ENCODE measurements at regions not wholly inside any gene's neighbourhood (a gene's known extent, or its start where the extent isn't known, plus 50 kb on each side); places are given as distances from the start of the nearest gene placed in this dataset.
"Not testable (repeated sequence)": the region's sequence is repeated elsewhere in the genome, so short reads cannot be mapped to it uniquely, and the experiment has no call there.

DNA sequence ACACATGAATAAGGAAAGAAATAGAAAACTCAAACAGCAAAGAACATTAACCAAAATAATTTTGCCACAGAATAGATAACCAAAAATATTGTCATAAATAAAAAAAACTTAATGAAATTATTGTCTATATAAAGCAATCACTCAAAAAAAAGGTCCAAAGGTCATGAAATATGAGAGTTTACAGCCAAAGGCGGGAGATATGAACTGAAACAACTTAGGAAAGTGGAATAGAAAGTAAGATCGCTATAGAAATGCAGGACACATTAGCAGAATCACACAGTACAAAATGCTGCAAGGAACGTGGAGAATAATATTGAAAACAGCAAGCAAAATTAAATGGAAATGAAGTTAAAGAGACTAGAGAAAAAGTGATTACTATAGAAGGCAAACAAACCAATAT is 375.0 kb upstream of the ARHGEF26 start:
- no peak for DNase-seq (ENCODE audit: low spot score)

DNA sequence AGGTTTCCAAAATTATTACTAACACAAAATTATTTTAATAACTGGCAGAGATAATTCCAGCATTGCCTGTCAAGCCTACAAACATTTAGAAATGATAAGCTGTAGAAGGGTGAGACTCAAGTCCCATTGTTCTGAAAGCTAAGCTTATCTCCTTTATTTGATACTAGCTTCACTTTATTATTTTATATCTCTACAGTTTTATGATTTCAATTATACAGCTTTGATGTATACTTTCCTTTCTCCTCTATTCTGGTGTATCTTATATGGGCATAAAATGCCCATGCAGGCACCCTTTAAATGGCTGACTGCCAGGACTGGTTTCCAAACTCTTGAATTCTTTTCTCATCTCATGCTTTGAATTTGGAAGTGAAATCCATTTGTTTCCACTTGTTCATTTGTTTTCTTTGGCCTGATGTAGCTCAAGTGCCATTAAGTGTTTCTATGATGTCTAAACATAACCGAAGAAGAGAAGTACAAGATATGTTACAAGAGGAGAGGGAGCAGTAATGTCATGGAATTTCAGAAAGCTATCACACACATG is 372.1 kb upstream of the ARHGEF26 start:
- no peak for DNase-seq (ENCODE audit: low spot score)

DNA sequence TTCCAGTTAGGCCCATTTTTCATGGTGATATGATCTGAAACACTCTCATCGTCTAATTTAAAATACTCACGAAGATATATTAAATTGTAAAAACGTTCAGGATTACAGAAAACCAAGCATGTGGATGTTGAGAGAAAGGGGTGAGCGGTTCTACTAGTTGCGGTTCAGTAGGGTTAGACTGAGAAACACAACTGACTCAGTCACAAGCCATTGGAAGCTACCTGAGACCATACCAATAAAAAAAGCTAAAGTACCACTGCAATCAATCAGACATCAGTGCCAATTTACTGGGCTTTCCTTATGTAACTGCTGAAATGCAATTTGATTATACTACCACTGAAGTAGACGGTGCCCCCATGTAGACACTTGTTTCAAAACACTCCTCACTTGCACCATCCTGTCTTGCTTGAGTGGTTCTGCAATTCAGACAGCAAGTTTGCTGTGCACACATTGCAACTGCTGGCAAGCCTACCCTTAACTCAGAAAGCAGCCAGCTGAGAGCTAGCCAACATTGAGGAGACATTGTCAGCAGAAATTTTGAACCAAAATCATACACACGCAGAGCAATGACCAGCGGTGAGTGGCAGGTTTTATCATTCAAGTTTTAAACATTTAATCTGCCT is 368.7 kb upstream of the ARHGEF26 start:
- no peak for DNase-seq (ENCODE audit: low spot score)

DNA sequence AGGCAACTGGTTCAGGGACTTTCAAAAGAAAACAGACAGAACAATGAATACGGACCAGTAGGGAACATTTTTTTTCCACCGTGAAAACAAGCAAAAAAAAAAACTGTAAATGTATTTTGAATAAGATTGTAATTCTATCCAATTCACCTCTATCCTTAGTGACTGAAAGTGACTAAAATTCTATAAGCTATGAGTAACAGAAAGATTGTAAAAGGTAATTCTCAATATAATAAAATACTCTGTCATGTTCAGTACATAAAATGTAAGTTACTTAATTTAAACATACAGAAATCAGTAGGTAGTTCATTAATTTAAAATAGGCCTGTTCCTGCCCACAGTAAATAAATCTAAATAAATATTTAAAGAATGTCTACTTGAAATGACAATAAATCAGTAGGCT is 368.2 kb upstream of the ARHGEF26 start:
- no peak for DNase-seq (ENCODE audit: low spot score)

DNA sequence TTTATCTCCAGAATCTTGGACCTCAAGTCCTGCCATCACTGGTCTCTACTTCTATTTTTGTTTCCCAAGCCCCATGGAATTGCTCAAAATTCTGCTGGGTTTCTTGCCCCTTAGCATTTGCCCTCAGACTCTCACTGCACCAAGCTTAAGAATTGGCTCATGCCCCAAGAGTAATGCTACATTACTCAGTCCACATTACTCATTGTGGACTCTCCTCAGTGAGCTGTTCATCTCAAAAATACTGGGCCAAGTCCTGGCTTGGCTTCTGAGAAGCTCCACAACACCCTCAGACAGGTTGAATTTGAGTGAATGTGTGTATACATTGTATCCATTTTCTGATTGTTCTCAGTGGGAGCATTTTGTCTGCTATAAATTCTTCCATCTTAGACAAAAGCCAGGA is 364.4 kb upstream of the ARHGEF26 start:
- DNase-seq (ENCODE audit: low spot score) = no peak

DNA sequence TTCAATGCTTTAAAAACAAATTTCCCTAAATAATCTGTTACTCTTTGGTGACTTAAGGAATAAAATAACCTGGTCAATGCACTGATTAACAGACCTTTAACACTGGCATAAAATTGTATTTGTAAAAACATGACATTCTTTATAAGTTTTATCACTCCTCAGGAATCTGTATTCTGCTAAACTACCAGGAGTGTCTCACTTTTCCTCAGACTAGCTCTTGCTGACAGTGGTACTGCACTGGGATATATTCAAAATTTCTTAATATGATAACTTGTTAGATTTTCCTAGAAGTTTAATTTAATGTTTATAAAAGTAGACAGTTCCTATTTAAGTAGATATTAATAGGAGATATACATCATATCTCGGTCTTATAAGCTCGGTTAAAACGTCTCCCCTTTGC is 363.4 kb upstream of the ARHGEF26 start:
- DNase-seq (ENCODE audit: low spot score) = no peak

DNA sequence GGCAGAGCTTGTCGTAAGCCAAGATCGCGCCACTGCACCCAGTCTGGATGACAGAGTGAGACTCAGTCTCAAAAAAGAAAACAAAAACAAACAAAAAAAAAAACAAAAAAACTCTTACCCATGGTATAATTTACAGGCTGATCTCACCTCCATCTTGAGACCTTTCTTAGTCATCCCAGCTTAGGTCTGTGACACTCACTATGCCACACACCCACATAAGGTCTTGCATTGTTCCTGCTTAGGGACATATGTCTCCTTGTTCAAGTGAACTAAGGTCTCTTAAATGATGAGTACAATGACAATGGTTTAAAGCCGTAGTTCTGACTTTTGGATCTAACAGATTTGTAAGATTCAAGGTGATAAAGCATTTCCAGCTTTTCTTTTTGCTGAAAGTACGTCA is 360.2 kb upstream of the ARHGEF26 start:
- no peak for DNase-seq (ENCODE audit: low spot score)

DNA sequence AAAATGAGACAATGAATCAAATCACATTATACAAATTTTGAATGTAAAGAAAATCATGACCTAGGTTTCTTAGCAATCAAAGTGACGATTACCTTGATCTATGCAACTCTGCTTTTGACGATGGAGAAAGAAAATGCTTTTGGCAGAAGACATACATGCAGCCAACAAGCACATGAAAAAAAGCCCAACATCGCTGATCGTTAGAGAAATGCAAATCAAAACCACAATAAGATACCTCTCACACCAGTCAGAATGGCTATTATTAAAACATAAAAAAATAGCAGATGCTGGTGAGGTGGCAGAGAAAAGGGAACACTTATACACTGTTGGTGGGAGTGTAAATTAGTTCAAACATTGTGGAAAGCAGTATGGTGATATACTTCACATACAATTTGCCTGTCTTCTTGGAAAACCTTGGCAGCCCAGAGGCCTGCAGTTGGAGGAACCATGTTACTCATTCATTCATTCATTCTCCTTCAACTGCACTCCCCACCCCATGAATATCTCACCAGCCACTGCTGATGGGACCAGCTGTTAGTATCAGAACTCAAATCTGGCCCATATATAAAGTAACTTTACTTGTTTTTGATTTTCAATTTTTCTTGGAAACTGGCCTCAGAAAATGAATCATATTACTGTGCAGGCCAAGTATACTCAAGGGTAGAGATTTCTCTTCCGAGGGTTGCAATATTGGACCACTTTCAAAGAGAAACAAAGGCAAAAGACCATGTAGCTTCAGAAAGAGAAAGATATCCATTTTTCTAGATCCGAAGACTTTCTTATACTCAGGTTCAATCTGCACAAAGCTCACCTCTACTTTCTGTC is 358.6 kb upstream of the ARHGEF26 start:
- no peak for DNase-seq (ENCODE audit: low spot score)

DNA sequence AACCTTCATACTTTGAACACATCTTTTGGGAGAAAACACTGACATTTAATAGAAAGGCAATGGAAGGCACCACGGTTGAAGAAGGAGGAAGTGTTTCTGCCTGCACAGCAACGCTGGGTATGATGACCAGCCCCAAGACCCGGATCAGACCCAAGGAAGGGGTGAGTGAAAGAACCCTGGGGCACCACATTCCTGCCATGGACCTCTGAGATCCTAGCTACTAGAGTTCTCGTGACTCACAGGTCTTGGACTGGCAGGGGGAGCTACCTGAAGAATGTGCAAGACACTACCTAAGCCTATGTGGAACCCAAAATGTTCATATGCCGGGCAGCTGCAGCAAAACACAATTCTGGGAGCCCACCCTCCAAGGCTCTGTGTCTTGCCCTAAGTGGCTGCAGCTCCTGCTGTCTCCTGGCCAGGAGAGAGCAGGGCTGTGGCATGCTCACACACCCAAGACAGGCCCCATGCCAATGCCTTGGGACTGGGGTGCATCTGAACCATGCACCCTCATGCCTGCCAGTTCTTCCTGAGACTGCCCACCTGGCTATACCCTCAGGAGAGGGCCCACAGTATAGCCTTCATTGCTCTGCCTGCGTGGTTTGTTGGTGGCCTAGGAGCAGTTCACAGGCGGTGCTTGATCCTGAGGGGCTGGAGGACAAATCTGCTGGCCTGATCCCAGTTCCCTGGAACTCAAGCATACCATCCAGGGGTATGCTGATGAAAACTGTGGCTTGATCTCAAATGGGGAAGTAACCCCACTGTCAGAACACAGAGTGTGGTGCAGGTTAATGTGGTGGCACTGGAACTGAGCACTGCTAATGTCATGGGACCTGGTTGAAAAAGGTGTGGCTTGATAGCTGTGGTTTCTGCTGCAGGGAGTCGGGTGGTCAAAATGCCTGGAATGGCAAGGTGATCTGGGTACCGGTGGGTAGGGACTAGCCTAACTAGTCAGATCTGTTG is 353.3 kb upstream of the ARHGEF26 start:
- DNase-seq (ENCODE audit: low spot score) = no peak

DNA sequence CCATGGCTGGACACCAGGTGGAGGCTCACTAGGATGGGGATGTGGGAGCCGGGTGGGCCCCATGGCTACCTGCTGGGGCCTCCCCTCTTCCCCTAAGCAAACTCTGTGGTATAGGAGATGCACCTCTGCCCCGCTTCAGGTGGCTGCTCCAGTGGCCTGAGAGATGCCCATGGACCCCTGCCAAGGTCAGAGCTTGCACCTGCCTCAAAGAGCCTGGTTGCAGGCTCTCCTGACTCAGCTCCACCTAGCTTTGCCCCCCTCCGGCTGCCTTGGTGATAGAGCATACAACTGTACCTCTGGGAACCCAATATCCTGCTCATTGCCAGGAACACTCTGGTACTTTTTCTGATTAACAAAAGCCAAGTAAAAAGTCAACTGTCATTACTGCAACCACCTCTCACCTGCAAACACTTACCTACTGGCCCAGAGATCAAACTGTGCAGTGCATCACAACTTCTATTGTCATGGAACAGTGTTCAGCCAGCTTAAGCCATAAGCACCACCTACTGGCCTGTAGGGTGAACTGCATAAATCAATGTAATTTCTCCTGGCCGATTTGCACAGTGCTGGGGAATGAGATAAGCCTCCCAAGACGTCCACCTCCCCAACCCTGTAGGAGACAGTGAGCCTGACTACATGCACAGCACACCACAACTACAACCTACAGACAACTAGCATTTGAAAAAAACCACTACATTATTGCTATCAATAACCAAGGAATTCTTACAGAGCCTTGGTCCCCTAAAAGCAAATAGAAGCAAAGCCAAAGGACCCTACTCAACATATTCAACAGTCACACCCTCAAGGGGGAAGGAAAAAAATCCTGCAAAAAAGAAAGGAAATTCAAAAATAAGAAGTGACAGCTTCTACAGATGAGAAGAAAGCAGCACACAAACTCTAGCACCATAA is 352.4 kb upstream of the ARHGEF26 start:
- peak; percentile 40 for DNase-seq (ENCODE audit: low spot score)

DNA sequence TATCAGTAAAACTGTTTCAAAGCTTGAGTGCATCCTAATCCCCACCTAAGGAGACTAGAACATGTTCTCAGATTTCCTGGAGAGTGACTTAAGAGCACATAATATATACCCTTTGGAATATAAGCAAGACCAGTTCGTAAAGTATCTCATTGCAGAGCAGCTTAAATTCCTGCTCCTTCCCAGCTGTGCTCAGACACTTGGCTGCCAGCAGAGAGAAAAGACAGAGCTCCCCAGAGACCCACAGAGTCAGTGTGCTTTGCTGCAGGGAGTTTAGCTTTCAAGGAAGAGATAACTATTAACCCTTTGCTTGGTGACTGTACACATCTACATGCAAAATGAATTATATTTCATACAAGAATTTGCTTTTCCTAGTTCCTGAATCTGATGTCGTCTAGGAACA is 338.1 kb upstream of the ARHGEF26 start:
- DNase-seq (ENCODE audit: low spot score) = no peak

DNA sequence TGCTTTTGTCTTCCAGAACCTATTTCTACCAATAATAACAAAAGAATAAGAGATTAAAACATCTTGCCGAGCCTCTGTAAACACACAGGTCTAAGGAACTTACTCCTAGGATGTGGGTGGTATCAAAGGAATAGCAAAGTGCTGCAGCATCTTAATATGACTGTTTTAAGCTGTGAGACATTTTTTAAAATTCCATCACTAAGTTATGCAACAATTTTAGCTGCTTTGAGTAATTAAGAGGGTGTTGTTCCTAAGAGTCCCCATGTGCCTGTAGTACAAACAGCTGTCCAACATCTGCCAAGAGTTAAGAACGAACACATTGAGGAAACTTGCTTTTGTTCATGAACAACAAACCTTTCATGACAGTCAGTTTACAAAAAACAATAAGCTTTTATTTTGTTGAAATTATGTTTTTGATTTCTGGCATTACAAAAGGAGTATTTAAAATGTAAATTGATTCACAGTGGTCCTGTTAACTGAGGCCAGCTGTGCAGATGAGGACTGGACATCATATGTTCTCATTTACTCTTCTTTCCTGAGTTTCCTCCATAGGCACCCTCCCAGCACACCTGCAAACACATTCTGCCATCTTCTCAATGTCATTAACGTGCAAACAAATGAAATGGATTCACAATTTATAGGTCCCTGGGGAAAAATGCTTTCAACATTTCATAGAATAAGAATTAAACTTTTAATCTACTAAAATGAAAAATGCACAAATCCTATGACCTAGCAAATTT is 337.3 kb upstream of the ARHGEF26 start:
- DNase-seq (ENCODE audit: low spot score) = no peak

DNA sequence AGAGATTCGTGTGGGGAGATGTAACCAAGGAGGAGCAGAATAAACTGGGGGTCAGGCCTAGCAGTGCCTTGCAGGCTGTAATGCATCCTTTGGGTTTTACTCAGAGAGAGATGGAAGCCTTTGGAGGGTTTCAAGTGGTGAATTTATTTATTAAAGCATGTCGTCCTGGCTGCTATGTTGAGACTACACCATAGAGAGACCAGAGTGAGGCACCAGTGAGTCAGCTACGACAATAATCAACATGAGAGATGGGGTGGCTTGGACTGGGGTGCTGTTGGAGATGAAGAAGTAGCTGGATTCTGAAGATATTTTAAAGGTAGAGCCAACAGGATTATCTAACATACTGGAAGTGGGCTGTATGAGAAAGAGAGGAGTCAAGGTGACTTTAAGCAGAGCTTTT is 335.3 kb upstream of the ARHGEF26 start:
- DNase-seq (ENCODE audit: low spot score) = no peak

DNA sequence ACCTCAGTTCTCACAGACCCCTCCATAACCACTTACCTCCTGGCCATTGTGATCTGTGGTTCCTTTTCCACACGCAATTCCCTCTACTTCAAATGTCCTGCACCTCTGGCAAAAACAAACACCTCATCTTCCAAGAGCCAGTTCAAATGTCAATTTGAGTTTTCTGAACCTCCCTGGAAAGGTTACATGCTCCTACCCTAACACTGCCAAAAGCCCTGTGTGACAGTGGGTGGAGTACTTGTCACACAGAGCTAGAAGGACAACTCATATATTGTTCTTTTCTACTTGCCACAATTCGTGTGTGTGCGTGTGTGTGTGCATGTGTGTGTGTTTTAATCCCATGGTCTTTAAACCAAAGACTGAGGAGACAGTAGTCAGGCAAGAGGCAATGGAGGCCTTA is 331.8 kb upstream of the ARHGEF26 start:
- DNase-seq (ENCODE audit: low spot score) = no peak

DNA sequence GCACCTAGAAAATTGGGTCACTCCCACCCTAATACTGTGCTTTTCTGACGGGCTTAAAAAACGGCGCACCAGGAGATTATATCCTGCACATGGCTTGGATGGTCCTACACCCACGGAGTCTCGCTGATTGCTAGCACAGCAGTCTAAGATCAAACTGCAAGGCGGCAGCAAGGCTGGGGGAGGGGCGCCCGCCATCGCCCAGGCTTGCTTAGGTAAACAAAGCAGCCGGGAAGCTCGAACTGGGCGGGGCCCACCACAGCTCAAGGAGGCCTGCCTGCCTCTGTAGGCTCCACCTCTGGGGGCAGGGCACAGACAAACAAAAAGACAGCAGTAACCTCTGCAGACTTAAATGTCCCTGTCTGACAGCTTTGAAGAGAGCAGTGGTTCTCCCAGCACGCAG is 324.1 kb upstream of the ARHGEF26 start:
- not testable (repeated sequence) for DNase-seq (ENCODE audit: low spot score)

DNA sequence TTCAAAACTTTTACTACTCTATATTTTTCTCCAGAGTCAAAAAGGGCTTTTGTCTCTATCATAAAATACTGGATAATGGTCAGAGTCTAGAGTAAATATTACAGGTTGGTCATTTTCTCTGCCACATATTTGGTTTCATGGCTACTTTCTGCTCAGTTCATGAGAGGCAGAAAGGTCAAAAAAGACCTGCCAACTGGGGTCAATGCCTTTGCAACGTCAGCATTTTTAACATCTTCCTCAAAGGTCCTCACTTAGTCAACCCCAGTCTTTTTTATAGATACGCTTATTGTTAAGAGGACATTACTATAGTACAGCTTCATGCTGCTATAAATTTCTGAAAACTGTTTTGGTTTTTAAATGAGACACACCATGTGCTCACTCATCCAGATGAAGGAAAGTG is 312.1 kb upstream of the ARHGEF26 start:
- DNase-seq (ENCODE audit: low spot score) = no peak

DNA sequence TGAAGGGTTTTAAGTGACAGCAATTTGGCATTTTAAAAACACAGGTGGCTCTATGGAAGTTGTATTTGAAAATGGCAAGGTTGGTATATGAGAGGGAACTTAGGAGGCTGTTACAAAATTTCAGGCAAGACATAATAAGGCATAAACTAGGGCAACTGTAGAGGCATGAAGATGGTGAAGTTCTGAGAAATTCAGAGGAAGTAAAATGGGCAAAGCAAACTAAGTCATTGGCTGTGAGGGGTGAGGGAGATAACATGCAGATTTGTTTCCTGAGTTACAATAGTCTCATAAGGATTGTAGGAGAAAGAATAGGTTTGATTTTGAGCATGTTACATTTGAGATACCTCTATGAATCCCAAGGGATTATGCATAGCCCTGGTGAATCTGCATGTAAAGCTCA is 302.9 kb upstream of the ARHGEF26 start:
- no peak for DNase-seq (ENCODE audit: low spot score)

DNA sequence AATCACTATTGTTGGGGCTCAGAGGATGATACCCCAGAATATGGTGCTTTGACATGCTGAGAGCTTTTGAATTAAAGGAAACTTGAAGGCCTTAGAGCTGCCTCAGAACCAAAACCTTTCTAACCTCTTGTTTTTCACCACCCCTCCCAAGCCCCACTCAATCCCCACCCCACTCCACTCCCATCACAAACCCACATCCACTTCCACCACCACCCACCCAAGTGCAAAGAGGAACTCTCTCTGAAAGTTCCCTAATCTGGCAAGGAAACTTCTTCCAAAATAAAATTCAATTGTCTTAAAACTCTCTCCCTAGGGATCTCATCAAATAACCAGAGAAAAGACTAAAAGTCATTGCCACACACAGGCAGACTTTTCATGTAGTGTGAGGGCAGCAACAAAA is 301.2 kb upstream of the ARHGEF26 start:
- DNase-seq (ENCODE audit: low spot score) = no peak

DNA sequence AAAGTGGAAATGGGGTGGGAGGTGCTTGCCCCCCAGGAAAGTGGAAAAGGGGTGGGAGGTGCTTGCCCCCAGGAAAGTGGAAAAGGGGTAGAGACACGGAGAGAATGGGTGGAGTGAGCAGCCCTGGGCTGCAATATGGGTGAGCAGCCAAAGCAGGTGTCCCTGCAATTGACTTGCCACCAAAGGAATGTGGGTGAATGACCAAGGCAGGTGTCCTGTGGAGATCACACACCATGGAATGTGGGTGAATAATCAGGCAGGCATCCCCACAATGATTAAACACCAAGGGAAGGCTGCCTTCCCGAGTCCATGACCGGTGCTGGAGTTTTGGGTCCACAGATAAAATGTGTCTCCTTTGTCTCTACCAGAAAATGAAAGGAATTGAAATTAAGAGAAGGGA is 292.8 kb upstream of the ARHGEF26 start:
- not testable (repeated sequence) for DNase-seq (ENCODE audit: low spot score)

DNA sequence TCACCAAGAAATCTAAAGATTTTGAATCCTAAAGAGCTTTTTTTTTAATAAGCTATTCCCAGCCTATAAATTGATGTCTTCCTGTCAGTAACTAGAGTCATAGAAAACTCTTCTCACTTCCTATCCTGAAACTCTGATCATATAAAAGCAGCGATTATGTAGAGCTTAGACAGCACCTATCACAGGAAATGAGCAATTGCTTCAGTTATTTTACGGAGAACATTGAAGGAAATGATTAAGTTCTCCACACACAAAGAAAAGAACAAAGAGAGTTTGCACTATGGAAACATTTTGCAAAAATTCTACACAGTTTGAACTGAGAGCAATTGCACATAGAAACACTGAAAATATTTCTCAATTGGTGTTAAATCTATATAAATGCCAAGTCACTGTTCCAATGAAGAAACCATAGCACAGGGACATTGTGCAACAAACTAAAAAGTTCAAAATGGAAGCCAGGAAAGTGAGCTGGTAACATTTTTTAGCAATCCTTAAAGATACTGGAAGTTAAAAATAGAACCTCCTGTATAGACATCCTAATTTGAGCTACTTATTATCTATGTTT is 291.5 kb upstream of the ARHGEF26 start:
- DNase-seq (ENCODE audit: low spot score) = no peak

All from germinal center (tissue), 1 donor.